ENCODE measurements at regions not wholly inside any gene's neighbourhood (a gene's known extent, or its start where the extent isn't known, plus 50 kb on each side); places are given as distances from the start of the nearest gene placed in this dataset.

DNA sequence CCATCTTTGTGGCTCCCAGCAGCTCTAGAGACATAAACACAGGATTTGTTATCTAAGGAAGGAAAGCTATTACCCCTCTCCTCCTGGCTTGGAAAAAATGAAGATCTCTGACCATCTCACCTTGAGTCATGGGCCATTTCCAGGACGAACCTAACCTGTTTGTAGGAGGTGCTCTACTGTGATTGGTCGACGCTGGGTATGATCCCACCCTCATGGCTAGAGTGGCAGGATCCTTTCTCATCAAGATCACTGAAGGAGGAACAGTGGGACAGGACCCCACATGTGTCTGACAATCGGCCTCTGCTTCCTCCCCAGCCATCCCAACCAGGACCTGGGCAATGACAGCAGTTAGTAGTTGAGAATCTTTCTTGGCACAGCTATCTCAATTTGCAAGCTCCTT is 144.1 kb downstream of the EMX2 start:
- peaks cover 0 to 3% (median 0%) of the 10 kb centered on the region in 4 experiments; a peak in 2 of 7 replicates for H3K4me1 ChIP-seq (replicated peaks in 1 of 4; ENCODE audit: control insufficient read depth in 3 of 4, insufficient read depth in 4 of 4, low read length in 3 of 4)
- no peak overlapping the region for H2BK120ac ChIP-seq (replicated peaks; ENCODE audit: low read depth, low read length)
- CTCF ChIA-PET (ENCODE audit: partially characterized antibody) = interaction anchor here (1.2 to 5.9 kb wide), 3 partner anchors 126 to 573 kb away, joined by 5 to 34 read pairs (median 6); no protein-coding TSS in a partner anchor
- H3K79me1 ChIP-seq (ENCODE audit: low read depth, low read length) = no peaks in the 10 kb centered on the region
- DNase-seq (ENCODE audit: low read depth in 1 of 2, low spot score in 2 of 2) (no peak), FAIRE-seq (no peak)
- H2BK5ac ChIP-seq (ENCODE audit: low read depth, low read length) = no peak overlapping the region
- no peaks in the 10 kb centered on the region for H3K36me3 ChIP-seq (ENCODE audit: control insufficient read depth in 2 of 4, insufficient read depth in 4 of 4, low read length in 3 of 4)
- no peaks in the 10 kb centered on the region for H3K79me2 ChIP-seq (ENCODE audit: control insufficient read depth in 1 of 2, insufficient read depth in 2 of 2, low read length in 2 of 2)
- H4K20me1 ChIP-seq (replicated peaks in 1 of 2; ENCODE audit: control insufficient read depth in 1 of 2, insufficient read depth in 2 of 2, low read length in 2 of 2) = no peaks in the 10 kb centered on the region
- H3K27me3 ChIP-seq (replicated peaks in 1 of 4; ENCODE audit: control insufficient read depth in 3 of 4, extremely low read depth in 1 of 4, insufficient read depth in 3 of 4, low read length in 3 of 4) = no peaks in the 10 kb centered on the region
- POLR2A ChIA-PET (ENCODE audit: partially characterized antibody) = no interaction called here
- 90% methylated on average over 4 of the region's 4 CpGs; no CpG with 5 or more reads in 1 of the 2 experiments for WGBS, 2 experiments (ENCODE audit: extremely low coverage in 1 of 2, insufficient coverage in 1 of 2, insufficient read length in 1 of 2, insufficient replicate concordance in 2 of 2, low coverage in 1 of 2, low lambda C conversion rate in 2 of 2, missing lambda C conversion rate in 1 of 2)
- no peak overlapping the region for H3K4me3 ChIP-seq (ENCODE audit: extremely low read depth in 1 of 4, insufficient read depth in 2 of 4, low read depth in 3 of 4, low read length in 4 of 4)
- no peak overlapping the region for H3K23ac ChIP-seq (ENCODE audit: insufficient read length)
- no peak overlapping the region for H3K56ac ChIP-seq (replicated peaks; ENCODE audit: insufficient read length, low read depth, low read length)
- no peaks in the 10 kb centered on the region for H3K9me3 ChIP-seq (ENCODE audit: insufficient read depth in 2 of 2, low read depth in 1 of 2, low read length in 1 of 2)
- no peak overlapping the region for H3K14ac ChIP-seq (ENCODE audit: insufficient read length)
- H3K27ac ChIP-seq (ENCODE audit: low read depth, low read length) = no peak overlapping the region
- H3K23me2 ChIP-seq (ENCODE audit: low read depth, low read length) = peaks cover 3% of the 10 kb centered on the region; the same call in 1 of the 2 replicates
- no peak overlapping the region for H3K4me2 ChIP-seq (ENCODE audit: insufficient read depth in 1 of 2, low read depth in 2 of 2, low read length in 2 of 2)
- H4K8ac ChIP-seq (ENCODE audit: extremely low read depth, insufficient read depth, low read length) = no peak overlapping the region
- no peak overlapping the region for H2AK5ac ChIP-seq (ENCODE audit: low read depth, low read length)
- no peak; the same call in 1 of the 2 replicates for TF ChIP-seq CHD2 (IDR thresholded peaks at IDR 0.05; ENCODE audit: low read length)
- no peak for TF ChIP-seq JUN (IDR thresholded peaks at IDR 0.05; ENCODE audit: low read depth, low read length)
- 0 out of 2 replicates have a peak, but pooled peaks have one; percentile 45 for TF ChIP-seq SP1 (IDR thresholded peaks at IDR 0.05; ENCODE audit: low read depth, low read length)
- no peak for TF ChIP-seq BCL11A (IDR thresholded peaks at IDR 0.05; ENCODE audit: low read depth in 2 of 2, low read length in 2 of 2)
- no peak for TF ChIP-seq CHD1 (IDR thresholded peaks at IDR 0.05; ENCODE audit: low read depth, low read length)
- TF ChIP-seq CBX5 (IDR thresholded peaks at IDR 0.05; ENCODE audit: low read depth, low read length) = no peak
- TF ChIP-seq RNF2 (IDR thresholded peaks at IDR 0.05; ENCODE audit: borderline replicate concordance, low read depth, low read length, missing control alignments, poor library complexity, severe bottlenecking) = no peak
- no peak for TF ChIP-seq MAFK (IDR thresholded peaks at IDR 0.05; ENCODE audit: low read depth, low read length)
- H3K18ac ChIP-seq (ENCODE audit: extremely low read depth, low read length) = no peak overlapping the region
- no peak overlapping the region for H2BK12ac ChIP-seq (ENCODE audit: low read depth, low read length)
- H2BK20ac ChIP-seq (ENCODE audit: low read length) = no peak overlapping the region
- H2BK15ac ChIP-seq (ENCODE audit: low read length) = no peak overlapping the region
- H3K9ac ChIP-seq (replicated peaks in 1 of 4; ENCODE audit: extremely low read depth in 1 of 4, low read depth in 3 of 4, low read length in 3 of 4) = no peak overlapping the region
- no peak overlapping the region for H4K91ac ChIP-seq (replicated peaks; ENCODE audit: insufficient read length, low read length)
- 0 out of 2 replicates have a peak overlapping the region, but pooled peaks have one; percentile 42 for H2AFZ ChIP-seq (ENCODE audit: low read length)
- H3K4ac ChIP-seq (replicated peaks; ENCODE audit: insufficient read length, low read depth, low read length) = no peak overlapping the region
- no peak overlapping the region for H4K5ac ChIP-seq (ENCODE audit: insufficient read length, low read depth, low read length)

Measured in H1 (cell line).